NCI-H345 treated with DMSO at 0.1 percent for 48 hours (cell line): ENCODE measurements at regions not wholly inside any gene's neighbourhood (a gene's known extent, or its start where the extent isn't known, plus 50 kb on each side); places are given as distances from the start of the nearest gene placed in this dataset.

Experiments used
- DNase-seq: peaks from one replicate; lab custom pipeline; 2025; ENCODE audit not compliant: unreplicated experiment; lab: John Stamatoyannopoulos, UW

GRCh38 chr20:48571949-48572847 is 255.6 kb downstream of the PREX1 start:
- DNase-seq = no peak

GRCh38 chr20:48569679-48570078 is 258.1 kb downstream of the PREX1 start:
- no peak for DNase-seq

- no peak for DNase-seq
Observed at GRCh38 chr20:48568520-48568919, 259.3 kb downstream of the PREX1 start.

GRCh38 chr20:48567145-48567544 is 260.7 kb downstream of the PREX1 start:
- DNase-seq = no peak

GRCh38 chr20:48564982-48565539 is 262.7 kb downstream of the PREX1 start:
- DNase-seq = no peak

GRCh38 chr20:48563191-48563870 is 264.5 kb downstream of the PREX1 start:
- DNase-seq = no peak

GRCh38 chr20:48562586-48563116 is 265.1 kb downstream of the PREX1 start:
- no peak for DNase-seq

- DNase-seq = no peak
Observed at GRCh38 chr20:48558906-48559305, 268.9 kb downstream of the PREX1 start.

- no peak for DNase-seq
Observed at GRCh38 chr20:48557380-48557779, 270.4 kb downstream of the PREX1 start.

GRCh38 chr20:48556956-48557355 is 270.8 kb downstream of the PREX1 start:
- no peak for DNase-seq

- DNase-seq = no peak
Observed at GRCh38 chr20:48552550-48552949, 275.2 kb downstream of the PREX1 start.

- DNase-seq = no peak
Observed at GRCh38 chr20:48550814-48551213, 277.0 kb downstream of the PREX1 start.

GRCh38 chr20:48547664-48548063 is 280.1 kb downstream of the PREX1 start:
- DNase-seq = no peak

- DNase-seq = peak; percentile 26
Observed at GRCh38 chr20:48544402-48545339, 283.1 kb downstream of the PREX1 start.

- no peak for DNase-seq
Observed at GRCh38 chr20:48541581-48542071, 286.2 kb downstream of the PREX1 start.

- no peak for DNase-seq
Observed at GRCh38 chr20:48538856-48539255, 288.9 kb downstream of the PREX1 start.

- DNase-seq = no peak
Observed at GRCh38 chr20:48538058-48538825, 289.6 kb downstream of the PREX1 start.

- DNase-seq = no peak
Observed at GRCh38 chr20:48536206-48536605, 291.6 kb downstream of the PREX1 start.

- DNase-seq = no peak
Observed at GRCh38 chr20:48535556-48535955, 292.2 kb downstream of the PREX1 start.

GRCh38 chr20:48532028-48532427 is 295.8 kb downstream of the PREX1 start:
- DNase-seq = no peak
